Adipocyte (in vitro differentiated cells): ENCODE measurements at regions not wholly inside any gene's neighbourhood (a gene's known extent, or its start where the extent isn't known, plus 50 kb on each side); places are given as distances from the start of the nearest gene placed in this dataset.
A peak's percentile ranks its signal among the peaks of the same experiment; 100 is the strongest.

ENCODE experiments used
- DNase-seq: peaks from one replicate; pipeline ENCODE4 v3.0.0-alpha.2; 2015; ENCODE audit warnings: low read depth
- H3K27me3 ChIP-seq: replicated peaks from 2 replicates; pipeline ENCODE4 v1.7.0; 2013; ENCODE audit warnings: mild to moderate bottlenecking, low read length, moderate library complexity; ENCODE audit not compliant: control insufficient read depth, insufficient read depth
- H3K36me3 ChIP-seq: 2 replicates; pipeline ENCODE4 v1.7.0; 2013; ENCODE audit warnings: low read length, mild to moderate bottlenecking, moderate library complexity; ENCODE audit not compliant: control insufficient read depth, insufficient read depth, severe bottlenecking
- H3K4me1 ChIP-seq: 2 replicates; pipeline ENCODE4 v1.7.0; 2013; ENCODE audit warnings: mild to moderate bottlenecking, low read length, moderate library complexity; ENCODE audit not compliant: control insufficient read depth, insufficient read depth
- H3K4me3 ChIP-seq: 2 replicates; pipeline ENCODE4 v1.7.0; 2013; ENCODE audit warnings: mild to moderate bottlenecking, low read length, moderate library complexity
- H3K9ac ChIP-seq: 2 replicates; pipeline ENCODE4 v1.7.0; 2013; ENCODE audit warnings: mild to moderate bottlenecking, low read length, moderate library complexity
- H3K9me3 ChIP-seq: 2 replicates; pipeline ENCODE4 v1.7.0; 2013; ENCODE audit warnings: mild to moderate bottlenecking, low read length, moderate library complexity; ENCODE audit not compliant: control insufficient read depth

GRCh38 chr4:134773497-134774000, 572.0 kb upstream of the PABPC4L start:
- Histone ChIP-seq H3K9ac (no peak overlapping the region), H3K9me3 (no peaks in the 10 kb centered on the region), H3K27me3 (no peaks in the 10 kb centered on the region), H3K4me3 (no peak overlapping the region), H3K4me1 (no peaks in the 10 kb centered on the region), H3K36me3 (no peaks in the 10 kb centered on the region)
- DNase-seq = no peak

DNA sequence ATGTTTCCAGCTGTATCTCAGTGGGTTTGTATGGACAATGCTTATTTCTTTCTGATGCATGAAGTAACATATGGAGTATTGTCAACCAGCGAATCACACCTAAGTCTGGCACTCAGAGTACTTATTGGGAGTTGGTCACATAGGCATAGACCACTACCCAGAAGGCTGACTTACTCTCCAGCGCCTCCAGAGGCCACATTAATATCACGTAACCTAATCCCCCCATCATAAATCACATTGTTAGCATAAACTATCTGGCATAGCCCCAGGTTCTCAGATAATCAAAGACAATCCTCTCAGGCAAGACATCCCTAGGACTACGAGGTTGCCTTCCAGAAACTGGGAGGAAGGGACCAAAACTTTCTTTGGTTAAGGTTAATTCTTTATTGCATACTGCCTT, 560.5 kb upstream of the PABPC4L start:
- Histone ChIP-seq H3K9me3 (no peaks in the 10 kb centered on the region), H3K9ac (no peak overlapping the region), H3K27me3 (no peaks in the 10 kb centered on the region), H3K36me3 (no peaks in the 10 kb centered on the region), H3K4me1 (no peaks in the 10 kb centered on the region), H3K4me3 (no peak overlapping the region)
- no peak for DNase-seq

DNA sequence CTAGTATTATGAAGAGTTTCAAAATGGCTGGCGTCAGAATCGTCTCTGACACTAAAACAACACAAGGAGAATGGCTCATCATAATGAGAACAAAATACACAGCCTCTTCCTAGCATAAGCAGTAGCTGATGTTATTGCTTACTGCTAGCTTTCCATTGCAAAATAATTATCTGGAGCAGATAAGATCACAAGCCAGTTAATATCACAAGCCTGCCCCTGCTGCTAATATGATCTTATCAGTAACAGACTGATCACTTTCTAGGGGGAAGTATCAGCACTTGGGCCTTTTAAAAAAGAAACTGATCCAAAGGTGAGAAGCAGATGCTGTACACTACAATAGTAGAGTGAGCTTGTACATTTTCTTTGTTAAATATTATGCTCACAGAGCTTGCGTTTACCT, 554.8 kb upstream of the PABPC4L start:
- H3K4me1 ChIP-seq = no peaks in the 10 kb centered on the region
- H3K36me3 ChIP-seq = no peaks in the 10 kb centered on the region
- H3K4me3 ChIP-seq = no peak overlapping the region
- no peak overlapping the region for H3K9ac ChIP-seq
- H3K27me3 ChIP-seq = no peaks in the 10 kb centered on the region
- no peaks in the 10 kb centered on the region for H3K9me3 ChIP-seq
- DNase-seq = no peak

GRCh38 chr4:134754301-134755019, 552.9 kb upstream of the PABPC4L start:
- DNase-seq = no peak
- Histone ChIP-seq H3K36me3 (no peaks in the 10 kb centered on the region), H3K9me3 (no peaks in the 10 kb centered on the region), H3K4me3 (no peak overlapping the region), H3K4me1 (no peaks in the 10 kb centered on the region), H3K27me3 (no peaks in the 10 kb centered on the region), H3K9ac (no peak overlapping the region)

DNA sequence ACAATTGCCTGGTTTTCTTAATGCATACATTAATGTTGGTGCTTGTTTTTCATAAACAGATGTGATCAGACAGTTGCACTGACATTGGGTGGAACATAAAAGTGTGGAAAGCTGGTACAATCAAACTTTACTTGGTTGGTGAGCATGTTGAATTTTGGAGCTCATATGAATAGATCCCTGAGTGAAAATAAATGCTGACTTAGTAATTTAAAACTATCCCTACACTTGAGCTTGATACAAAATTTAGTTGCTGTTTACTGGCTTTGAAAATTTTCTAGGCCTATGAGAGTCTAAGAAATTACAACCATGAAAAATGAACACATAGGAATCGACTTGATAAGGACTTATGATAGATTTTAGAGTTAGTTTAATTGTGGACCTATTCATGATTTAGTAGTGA, 551.8 kb upstream of the PABPC4L start:
- Histone ChIP-seq H3K36me3 (no peaks in the 10 kb centered on the region), H3K9ac (no peak overlapping the region), H3K4me1 (no peaks in the 10 kb centered on the region), H3K4me3 (no peak overlapping the region), H3K27me3 (no peaks in the 10 kb centered on the region), H3K9me3 (no peaks in the 10 kb centered on the region)
- no peak for DNase-seq

DNA sequence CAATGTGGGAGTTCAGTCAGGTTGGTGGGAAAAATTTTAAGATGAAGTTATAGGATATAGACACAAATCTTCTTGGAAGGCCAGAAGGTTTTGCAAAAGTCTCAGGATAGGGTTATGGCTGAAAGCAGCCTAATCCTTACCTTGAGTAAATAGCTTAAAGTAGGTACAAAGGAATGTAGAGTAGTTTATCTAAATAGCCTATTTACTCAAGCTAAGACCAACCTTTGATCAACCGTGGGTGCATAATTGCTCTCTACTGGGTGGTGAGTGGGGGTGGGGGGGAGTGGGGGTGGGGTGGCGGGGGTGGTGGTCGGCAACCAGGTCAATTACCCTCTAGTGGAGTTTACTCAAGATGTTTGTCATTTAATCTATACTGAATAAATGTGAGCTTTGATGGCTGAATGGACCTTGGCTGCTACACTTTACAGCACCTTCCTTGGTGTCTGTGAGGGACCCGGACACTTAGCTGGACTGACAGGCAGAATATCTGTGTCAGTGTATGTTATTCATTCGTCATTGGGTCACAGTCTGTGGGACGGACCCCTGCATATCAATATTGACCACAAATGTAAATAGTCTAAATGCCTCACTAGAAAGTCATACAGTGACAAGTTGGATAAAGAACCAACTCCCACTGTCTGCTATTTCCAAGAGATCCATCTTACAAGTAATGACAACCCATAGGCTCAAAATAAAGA, 545.7 kb upstream of the PABPC4L start:
- no peaks in the 10 kb centered on the region for H3K4me1 ChIP-seq
- H3K9me3 ChIP-seq = peaks cover 3% of the 10 kb centered on the region
- no peak for DNase-seq
- no peaks in the 10 kb centered on the region for H3K27me3 ChIP-seq
- H3K4me3 ChIP-seq = no peak overlapping the region
- no peak overlapping the region for H3K9ac ChIP-seq
- H3K36me3 ChIP-seq = no peaks in the 10 kb centered on the region

- H3K27me3 ChIP-seq = no peaks in the 10 kb centered on the region
- H3K4me3 ChIP-seq = no peak overlapping the region
- H3K9me3 ChIP-seq = peaks cover 6% of the 10 kb centered on the region
- no peaks in the 10 kb centered on the region for H3K36me3 ChIP-seq
- DNase-seq = no peak
- no peaks in the 10 kb centered on the region for H3K4me1 ChIP-seq
- no peak overlapping the region for H3K9ac ChIP-seq
Measured at GRCh38 chr4:134740290-134740689, 538.7 kb upstream of the PABPC4L start.

DNA sequence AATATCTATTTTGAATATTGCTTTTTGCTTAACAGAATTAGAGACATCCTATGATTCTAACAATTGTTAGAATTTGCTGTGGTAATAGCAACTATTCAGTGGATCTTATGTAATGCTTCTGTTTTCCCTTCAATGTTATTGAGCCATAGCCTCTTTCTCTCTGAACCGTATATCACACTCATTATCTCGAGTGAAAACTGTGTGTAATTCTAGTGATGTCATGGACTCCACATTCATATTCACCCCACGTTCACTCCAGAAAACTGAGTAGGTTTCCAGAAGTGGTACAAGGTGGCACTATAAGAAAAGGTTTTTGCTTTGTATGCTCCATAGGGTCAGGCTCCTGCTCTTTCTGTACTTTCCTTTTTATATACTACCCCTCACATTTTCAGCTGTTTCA, 534.3 kb upstream of the PABPC4L start:
- DNase-seq = peak; percentile 6
- no peak overlapping the region for H3K4me3 ChIP-seq
- H3K9ac ChIP-seq = no peak overlapping the region
- H3K9me3 ChIP-seq = no peaks in the 10 kb centered on the region
- no peaks in the 10 kb centered on the region for H3K4me1 ChIP-seq
- no peaks in the 10 kb centered on the region for H3K27me3 ChIP-seq
- H3K36me3 ChIP-seq = no peaks in the 10 kb centered on the region

DNA sequence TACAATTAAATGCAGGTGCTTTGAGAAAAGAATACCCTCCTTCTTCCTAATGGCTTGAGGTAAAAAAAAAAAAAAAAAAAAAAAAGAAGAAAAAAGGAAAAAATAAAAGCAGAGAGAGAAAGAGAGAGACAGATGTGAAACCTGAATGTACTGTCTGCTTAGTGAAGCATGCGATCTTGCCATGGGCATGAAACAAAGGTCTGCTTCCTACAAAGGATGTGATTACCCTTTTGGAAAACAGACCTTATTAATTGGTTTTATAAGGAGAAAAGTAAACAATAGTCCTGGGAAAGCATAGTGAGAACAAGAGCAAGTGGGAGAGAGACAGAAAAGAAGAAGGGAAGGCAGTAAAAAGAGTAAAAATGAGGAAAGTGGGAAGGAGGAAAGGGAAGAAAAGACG, 526.1 kb upstream of the PABPC4L start:
- Histone ChIP-seq H3K27me3 (no peaks in the 10 kb centered on the region), H3K9me3 (no peaks in the 10 kb centered on the region), H3K4me3 (no peak overlapping the region), H3K9ac (no peak overlapping the region), H3K4me1 (no peaks in the 10 kb centered on the region), H3K36me3 (no peaks in the 10 kb centered on the region)
- no peak for DNase-seq

- H3K9ac ChIP-seq = no peak overlapping the region
- no peaks in the 10 kb centered on the region for H3K27me3 ChIP-seq
- no peak overlapping the region for H3K4me3 ChIP-seq
- H3K9me3 ChIP-seq = no peaks in the 10 kb centered on the region
- H3K36me3 ChIP-seq = no peaks in the 10 kb centered on the region
- DNase-seq = no peak
- H3K4me1 ChIP-seq = no peaks in the 10 kb centered on the region
Measured at GRCh38 chr4:134722306-134722705, 520.7 kb upstream of the PABPC4L start.

GRCh38 chr4:134720030-134720429, 518.4 kb upstream of the PABPC4L start:
- no peak overlapping the region for H3K4me3 ChIP-seq

More at GRCh38 chr4:134720030-134720429, 518.4 kb upstream of the PABPC4L start:
- Histone ChIP-seq H3K36me3 (no peaks in the 10 kb centered on the region), H3K27me3 (no peaks in the 10 kb centered on the region), H3K9me3 (no peaks in the 10 kb centered on the region), H3K9ac (no peak overlapping the region), H3K4me1 (no peaks in the 10 kb centered on the region)
- DNase-seq = no peak
